ENCODE measurements at regions not wholly inside any gene's neighbourhood (a gene's known extent, or its start where the extent isn't known, plus 50 kb on each side); places are given as distances from the start of the nearest gene placed in this dataset.

DNA sequence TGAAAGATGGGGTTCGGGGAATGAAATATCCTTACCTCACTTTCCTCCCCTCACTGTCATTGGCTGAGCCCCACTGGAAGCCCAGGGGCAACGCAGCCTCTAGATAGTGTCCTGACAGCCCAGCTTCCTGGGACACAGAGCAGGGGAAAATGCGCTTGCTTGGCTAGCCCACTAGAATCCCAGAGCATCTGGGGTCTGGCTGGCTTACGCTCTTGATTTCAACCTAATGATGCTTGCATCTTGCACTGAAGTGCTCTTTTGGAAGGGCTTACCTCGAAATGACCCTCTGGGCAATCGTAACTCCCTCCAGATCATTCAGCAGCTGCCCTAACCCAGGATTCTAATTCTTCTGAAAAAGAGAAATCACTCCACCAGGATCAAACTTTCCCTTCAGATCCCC is 147.6 kb downstream of the SOX9 start:
- Histone ChIP-seq H3K4me3 (ENCODE audit: low read length) (no peak overlapping the region), H3K4me1 (ENCODE audit: control insufficient read depth, insufficient read depth, low read length) (no peaks in the 10 kb centered on the region), H3K27ac (ENCODE audit: low read depth, low read length) (no peak overlapping the region), H3K36me3 (ENCODE audit: control insufficient read depth, insufficient read depth, low read length) (no peaks in the 10 kb centered on the region), H3K27me3 (ENCODE audit: control insufficient read depth, insufficient read depth, low read length) (no peaks in the 10 kb centered on the region), H3K9ac (ENCODE audit: low read length) (no peak overlapping the region)

DNA sequence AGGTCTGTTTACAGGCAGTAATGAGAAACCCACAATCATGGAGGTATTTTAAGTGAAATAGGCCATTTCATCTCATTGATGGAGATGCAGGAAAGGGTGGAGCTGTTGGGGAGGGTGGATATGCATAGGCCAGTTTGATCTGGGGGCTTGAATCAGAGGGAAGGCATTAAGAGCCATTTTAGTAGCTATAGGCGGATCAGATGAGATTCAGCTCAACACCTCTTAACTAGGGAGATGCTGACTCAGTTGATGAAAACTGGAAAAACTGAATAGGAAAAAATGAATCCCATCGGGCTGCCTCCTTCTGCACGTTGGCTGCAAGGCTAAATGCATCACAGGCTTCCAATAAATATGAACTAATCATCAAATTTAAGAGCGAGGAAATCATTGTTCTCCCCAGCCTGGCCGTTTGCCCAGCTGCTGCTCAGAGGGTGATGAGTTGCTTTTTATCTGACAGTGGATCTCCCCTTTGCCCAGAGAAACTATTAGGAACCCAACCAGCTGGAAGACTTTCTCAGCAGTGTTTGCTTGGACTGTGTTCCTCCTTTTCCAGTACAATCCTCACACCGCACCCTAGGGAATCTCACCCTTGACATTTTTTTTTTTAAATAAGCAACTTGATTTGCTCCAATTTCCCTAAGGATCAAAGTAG is 149.6 kb downstream of the SOX9 start:
- no peaks in the 10 kb centered on the region for H3K4me1 ChIP-seq (ENCODE audit: control insufficient read depth, insufficient read depth, low read length)
- no peak overlapping the region for H3K27ac ChIP-seq (ENCODE audit: low read depth, low read length)
- no peaks in the 10 kb centered on the region for H3K36me3 ChIP-seq (ENCODE audit: control insufficient read depth, insufficient read depth, low read length)
- H3K9ac ChIP-seq (ENCODE audit: low read length), result no peak overlapping the region
- no peak overlapping the region for H3K4me3 ChIP-seq (ENCODE audit: low read length)
- no peaks in the 10 kb centered on the region for H3K27me3 ChIP-seq (ENCODE audit: control insufficient read depth, insufficient read depth, low read length)

- Histone ChIP-seq H3K4me1 (ENCODE audit: control insufficient read depth, insufficient read depth, low read length) (no peaks in the 10 kb centered on the region), H3K36me3 (ENCODE audit: control insufficient read depth, insufficient read depth, low read length) (no peaks in the 10 kb centered on the region), H3K9ac (ENCODE audit: low read length) (no peak overlapping the region), H3K27ac (ENCODE audit: low read depth, low read length) (no peak overlapping the region), H3K27me3 (ENCODE audit: control insufficient read depth, insufficient read depth, low read length) (no peaks in the 10 kb centered on the region), H3K4me3 (ENCODE audit: low read length) (no peak overlapping the region)
Measured at GRCh38 chr17:72271603-72272002, 150.8 kb downstream of the SOX9 start.

DNA sequence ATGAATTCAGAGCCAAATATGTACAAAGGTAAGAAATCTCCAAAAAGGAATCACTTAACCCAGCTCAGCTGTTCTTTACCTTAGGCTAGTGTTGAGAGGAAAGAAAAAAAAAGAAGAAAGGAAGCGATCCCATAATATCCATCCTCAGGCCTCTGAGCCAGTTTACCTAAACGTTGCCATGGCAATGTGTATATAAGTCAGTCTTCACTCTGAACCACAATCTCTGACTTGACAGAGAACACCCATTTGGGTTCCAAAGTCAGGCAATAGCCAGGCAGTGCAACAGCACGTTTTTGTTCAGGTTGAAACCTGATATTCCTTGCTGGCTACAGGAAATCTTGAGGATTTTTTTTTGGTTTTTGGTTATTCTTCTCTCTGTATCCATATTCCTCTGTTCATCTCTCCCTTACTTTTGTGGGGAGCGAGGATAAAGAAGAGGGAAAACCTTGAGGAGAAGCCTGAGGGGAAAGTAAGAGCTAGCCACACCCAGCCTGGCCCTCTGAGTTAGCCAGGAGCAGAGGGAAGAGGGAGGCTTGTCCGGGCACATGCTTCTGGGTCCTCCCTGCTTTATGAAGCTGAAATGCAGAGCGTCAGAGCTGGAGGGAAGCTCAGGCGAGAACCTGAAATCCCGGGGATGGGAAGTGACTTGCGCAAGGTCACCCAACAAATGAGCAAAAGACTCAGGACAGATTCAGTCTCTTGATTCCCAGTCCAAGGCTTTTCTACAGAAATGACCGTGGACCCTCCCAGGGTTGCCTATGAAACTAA is 152.7 kb downstream of the SOX9 start:
- no peak overlapping the region for H3K27ac ChIP-seq (ENCODE audit: low read depth, low read length)
- H3K27me3 ChIP-seq (ENCODE audit: control insufficient read depth, insufficient read depth, low read length), result no peaks in the 10 kb centered on the region
- H3K4me1 ChIP-seq (ENCODE audit: control insufficient read depth, insufficient read depth, low read length), result no peaks in the 10 kb centered on the region
- no peak overlapping the region for H3K4me3 ChIP-seq (ENCODE audit: low read length)
- no peak overlapping the region for H3K9ac ChIP-seq (ENCODE audit: low read length)
- no peaks in the 10 kb centered on the region for H3K36me3 ChIP-seq (ENCODE audit: control insufficient read depth, insufficient read depth, low read length)

- H3K4me3 ChIP-seq (ENCODE audit: low read length), result no peak overlapping the region
- no peaks in the 10 kb centered on the region for H3K36me3 ChIP-seq (ENCODE audit: control insufficient read depth, insufficient read depth, low read length)
- no peaks in the 10 kb centered on the region for H3K4me1 ChIP-seq (ENCODE audit: control insufficient read depth, insufficient read depth, low read length)
- no peak overlapping the region for H3K27ac ChIP-seq (ENCODE audit: low read depth, low read length)
- no peaks in the 10 kb centered on the region for H3K27me3 ChIP-seq (ENCODE audit: control insufficient read depth, insufficient read depth, low read length)
- no peak overlapping the region for H3K9ac ChIP-seq (ENCODE audit: low read length)
Measured at GRCh38 chr17:72274614-72275013, 153.8 kb downstream of the SOX9 start.

DNA sequence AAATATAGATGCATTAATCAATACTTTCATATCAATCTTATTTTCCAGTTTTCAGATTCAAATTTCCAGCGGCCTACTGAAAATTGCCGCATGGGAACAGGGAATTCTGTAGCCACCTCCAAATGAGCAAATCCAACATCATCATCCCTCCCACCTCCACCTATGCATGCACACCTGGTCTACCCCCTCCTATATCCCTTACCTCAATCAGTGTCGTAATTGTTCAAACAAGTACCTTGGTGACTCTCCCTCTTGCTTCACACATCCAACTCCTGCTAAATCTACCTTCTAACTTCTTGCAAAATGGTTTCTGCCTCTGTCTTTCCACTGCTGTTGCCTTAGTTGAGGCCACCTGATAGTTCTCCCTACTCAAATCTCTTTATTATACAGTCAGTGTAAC is 160.1 kb downstream of the SOX9 start:
- Histone ChIP-seq H3K4me3 (ENCODE audit: low read length) (no peak overlapping the region), H3K4me1 (ENCODE audit: control insufficient read depth, insufficient read depth, low read length) (no peaks in the 10 kb centered on the region), H3K9ac (ENCODE audit: low read length) (no peak overlapping the region), H3K27me3 (ENCODE audit: control insufficient read depth, insufficient read depth, low read length) (no peaks in the 10 kb centered on the region), H3K27ac (ENCODE audit: low read depth, low read length) (no peak overlapping the region), H3K36me3 (ENCODE audit: control insufficient read depth, insufficient read depth, low read length) (no peaks in the 10 kb centered on the region)

DNA sequence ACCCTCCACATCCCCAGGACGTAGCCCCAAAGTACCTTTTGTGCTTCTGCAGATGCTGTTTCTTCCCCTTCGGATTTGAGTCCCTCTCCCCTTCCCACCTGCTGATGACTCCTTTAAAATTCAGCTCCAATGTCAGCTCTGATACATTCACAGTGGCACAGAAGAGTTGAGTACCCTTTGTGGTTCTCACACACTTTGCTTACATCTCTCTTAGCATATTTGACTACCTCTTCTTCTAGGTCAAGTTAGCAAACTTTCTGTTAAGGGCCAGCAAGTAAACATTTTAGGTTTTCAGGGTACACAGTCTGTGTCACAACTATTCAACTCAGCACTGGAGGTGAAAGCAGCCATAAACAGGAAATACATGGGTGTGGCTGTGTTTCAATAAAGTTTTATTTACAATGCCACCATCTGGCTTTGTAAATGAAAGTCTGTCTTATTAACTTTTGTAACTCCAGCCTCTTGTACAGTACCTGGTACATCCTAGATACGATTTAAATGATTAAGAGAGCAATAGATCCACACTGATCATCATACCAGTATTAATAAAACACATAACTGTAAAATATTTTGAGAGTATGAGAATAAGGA is 161.7 kb downstream of the SOX9 start:
- Histone ChIP-seq H3K27ac (ENCODE audit: low read depth, low read length) (no peak overlapping the region), H3K4me1 (ENCODE audit: control insufficient read depth, insufficient read depth, low read length) (no peaks in the 10 kb centered on the region), H3K36me3 (ENCODE audit: control insufficient read depth, insufficient read depth, low read length) (no peaks in the 10 kb centered on the region), H3K4me3 (ENCODE audit: low read length) (no peak overlapping the region), H3K27me3 (ENCODE audit: control insufficient read depth, insufficient read depth, low read length) (no peaks in the 10 kb centered on the region), H3K9ac (ENCODE audit: low read length) (no peak overlapping the region)

GRCh38 chr17:72284806-72285205 is 164.0 kb downstream of the SOX9 start:
- H3K4me1 ChIP-seq (ENCODE audit: control insufficient read depth, insufficient read depth, low read length), result no peaks in the 10 kb centered on the region
- H3K4me3 ChIP-seq (ENCODE audit: low read length), result no peak overlapping the region
- no peak overlapping the region for H3K9ac ChIP-seq (ENCODE audit: low read length)
- no peak overlapping the region for H3K27ac ChIP-seq (ENCODE audit: low read depth, low read length)
- no peaks in the 10 kb centered on the region for H3K27me3 ChIP-seq (ENCODE audit: control insufficient read depth, insufficient read depth, low read length)
- no peaks in the 10 kb centered on the region for H3K36me3 ChIP-seq (ENCODE audit: control insufficient read depth, insufficient read depth, low read length)

GRCh38 chr17:72287586-72287985 is 166.8 kb downstream of the SOX9 start:
- no peaks in the 10 kb centered on the region for H3K4me1 ChIP-seq (ENCODE audit: control insufficient read depth, insufficient read depth, low read length)
- no peak overlapping the region for H3K4me3 ChIP-seq (ENCODE audit: low read length)
- H3K27me3 ChIP-seq (ENCODE audit: control insufficient read depth, insufficient read depth, low read length), result no peaks in the 10 kb centered on the region
- H3K27ac ChIP-seq (ENCODE audit: low read depth, low read length), result no peak overlapping the region
- no peak overlapping the region for H3K9ac ChIP-seq (ENCODE audit: low read length)
- no peaks in the 10 kb centered on the region for H3K36me3 ChIP-seq (ENCODE audit: control insufficient read depth, insufficient read depth, low read length)

- Histone ChIP-seq H3K4me1 (ENCODE audit: control insufficient read depth, insufficient read depth, low read length) (no peaks in the 10 kb centered on the region), H3K36me3 (ENCODE audit: control insufficient read depth, insufficient read depth, low read length) (no peaks in the 10 kb centered on the region), H3K27me3 (ENCODE audit: control insufficient read depth, insufficient read depth, low read length) (no peaks in the 10 kb centered on the region), H3K27ac (ENCODE audit: low read depth, low read length) (no peak overlapping the region), H3K4me3 (ENCODE audit: low read length) (no peak overlapping the region), H3K9ac (ENCODE audit: low read length) (no peak overlapping the region)
Measured at GRCh38 chr17:72294487-72294893, 173.7 kb downstream of the SOX9 start.

- Histone ChIP-seq H3K9ac (ENCODE audit: low read length) (no peak overlapping the region), H3K27ac (ENCODE audit: low read depth, low read length) (no peak overlapping the region), H3K27me3 (ENCODE audit: control insufficient read depth, insufficient read depth, low read length) (no peaks in the 10 kb centered on the region), H3K36me3 (ENCODE audit: control insufficient read depth, insufficient read depth, low read length) (no peaks in the 10 kb centered on the region), H3K4me3 (ENCODE audit: low read length) (no peak overlapping the region), H3K4me1 (ENCODE audit: control insufficient read depth, insufficient read depth, low read length) (no peaks in the 10 kb centered on the region)
Measured at GRCh38 chr17:72295916-72296315, 175.1 kb downstream of the SOX9 start.

- Histone ChIP-seq H3K9ac (ENCODE audit: low read length) (no peak overlapping the region), H3K4me1 (ENCODE audit: control insufficient read depth, insufficient read depth, low read length) (no peaks in the 10 kb centered on the region), H3K36me3 (ENCODE audit: control insufficient read depth, insufficient read depth, low read length) (no peaks in the 10 kb centered on the region), H3K4me3 (ENCODE audit: low read length) (no peak overlapping the region), H3K27me3 (ENCODE audit: control insufficient read depth, insufficient read depth, low read length) (no peaks in the 10 kb centered on the region), H3K27ac (ENCODE audit: low read depth, low read length) (no peak overlapping the region)
Measured at GRCh38 chr17:72296456-72296855, 175.6 kb downstream of the SOX9 start.

All from rectal smooth muscle tissue (tissue), 1 donor.